22Rv1 (cell line): ENCODE measurements at regions not wholly inside any gene's neighbourhood (a gene's known extent, or its start where the extent isn't known, plus 50 kb on each side); places are given as distances from the start of the nearest gene placed in this dataset.
A peak's percentile ranks its signal among the peaks of the same experiment; 100 is the strongest.

Experiments
- H3K27ac ChIP-seq: fragments of 450-650 bp; 2 replicates; pipeline ENCODE4 v1.5.1; 2017
- CTCF ChIP-seq: fragments of 450-650 bp; IDR thresholded peaks from 2 replicates; pipeline ENCODE4 v1.5.1; 2017; ENCODE audit warnings: mild to moderate bottlenecking
- ZFX ChIP-seq: fragments of 450-650 bp; IDR thresholded peaks from 2 replicates; pipeline ENCODE4 v1.6.1; 2017; ENCODE audit warnings: antibody characterized with exemption, borderline replicate concordance

DNA sequence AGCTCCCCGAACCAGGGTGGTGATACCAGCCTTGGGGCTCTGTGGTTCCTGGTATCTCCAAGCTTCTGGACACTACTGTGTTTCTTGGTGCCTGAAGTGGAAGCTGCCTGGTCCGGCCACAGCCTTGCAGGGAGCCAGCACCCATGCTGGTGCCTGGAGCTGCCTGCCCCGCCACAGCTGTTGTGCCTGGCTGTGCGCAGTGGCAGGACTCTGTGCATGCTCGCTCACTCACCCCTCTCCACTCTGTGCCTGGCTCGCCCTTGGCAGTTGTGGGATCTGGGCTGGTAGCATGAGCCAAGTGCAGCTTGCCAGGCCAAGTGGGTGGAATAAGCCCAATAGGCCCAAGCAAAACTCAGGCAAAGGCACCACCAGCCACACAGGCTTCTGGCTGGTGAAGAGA lies 1225.3 kb downstream of the SLITRK5 start:
- H3K27ac ChIP-seq: no peak overlapping the region
- TF ChIP-seq ZFX: no peak
- TF ChIP-seq CTCF: no peak

DNA sequence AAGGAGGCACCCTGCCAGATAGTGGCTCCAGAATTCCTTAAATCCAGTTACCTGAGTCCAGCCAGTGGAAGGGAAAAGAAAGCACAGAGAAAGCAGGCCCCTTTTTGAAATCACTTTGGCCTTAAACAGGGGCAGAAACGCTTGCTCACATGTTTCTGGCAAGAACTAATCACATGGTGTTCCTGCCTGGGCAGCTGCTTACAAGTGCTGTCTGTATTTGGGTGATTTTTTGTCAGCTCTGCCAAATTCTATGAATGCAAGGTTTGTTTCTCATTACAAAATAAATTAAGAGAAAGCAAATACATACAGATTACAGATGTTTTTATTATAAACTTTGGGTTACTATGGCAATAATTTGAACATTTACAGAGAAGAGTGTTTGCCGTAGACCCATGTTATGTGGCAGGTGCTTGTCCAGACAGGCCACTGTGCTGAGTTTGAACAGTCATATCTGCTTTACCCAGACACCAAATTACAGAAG lies 1237.8 kb downstream of the SLITRK5 start:
- peak overlapping the region; percentile 10; the same call in 1 of the 2 replicates for H3K27ac ChIP-seq
- TF ChIP-seq ZFX (no peak), CTCF (no peak)

GRCh38 chr13:88919970-88920628 lies 1248.9 kb downstream of the SLITRK5 start:
- no peak overlapping the region for H3K27ac ChIP-seq
- TF ChIP-seq ZFX: no peak

DNA sequence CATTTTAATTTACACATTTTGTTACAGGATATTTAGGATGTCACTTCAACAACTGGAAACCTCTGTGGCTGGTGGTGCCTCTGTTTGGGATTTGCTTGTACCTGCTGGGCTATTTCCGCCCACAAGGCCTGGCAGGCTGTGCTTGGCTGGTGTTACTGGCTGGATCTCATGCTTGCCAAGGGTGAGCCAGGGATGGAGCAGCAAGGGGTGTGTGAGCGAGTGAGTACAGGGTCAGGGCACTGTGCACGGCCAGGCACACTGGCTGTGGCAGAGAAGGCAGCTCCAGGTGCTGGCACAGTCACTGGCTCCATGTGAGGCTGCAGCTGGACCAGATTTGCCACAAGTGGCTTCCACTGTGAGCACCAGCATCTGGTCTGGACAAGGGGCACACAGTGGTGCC lies 1254.8 kb downstream of the SLITRK5 start:
- no peak overlapping the region for H3K27ac ChIP-seq
- no peak for TF ChIP-seq ZFX
- TF ChIP-seq CTCF: no peak

- TF ChIP-seq ZFX: no peak
- no peak for TF ChIP-seq CTCF
- H3K27ac ChIP-seq: no peak overlapping the region
Measured at GRCh38 chr13:88926890-88927502, 1255.8 kb downstream of the SLITRK5 start.

DNA sequence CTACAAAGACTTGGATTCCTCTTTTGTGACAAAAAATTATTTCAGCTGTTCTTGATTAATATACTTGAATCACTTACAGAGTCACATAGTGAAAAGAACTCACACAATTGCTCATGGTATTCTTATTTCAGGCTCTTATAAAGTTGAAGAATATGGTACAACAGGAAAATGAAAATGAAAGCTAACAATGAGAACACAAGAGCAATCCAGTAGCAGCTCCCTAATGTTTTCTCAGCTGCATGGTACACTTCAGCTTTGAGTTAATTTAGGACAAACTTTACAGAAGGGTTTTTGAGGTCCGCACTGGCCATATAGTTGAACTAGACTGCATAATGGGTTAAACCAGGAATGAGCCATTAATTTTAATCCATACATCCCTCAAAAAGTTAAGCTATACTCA lies 1261.8 kb downstream of the SLITRK5 start:
- H3K27ac ChIP-seq: no peak overlapping the region
- TF ChIP-seq ZFX (no peak), CTCF (no peak)

DNA sequence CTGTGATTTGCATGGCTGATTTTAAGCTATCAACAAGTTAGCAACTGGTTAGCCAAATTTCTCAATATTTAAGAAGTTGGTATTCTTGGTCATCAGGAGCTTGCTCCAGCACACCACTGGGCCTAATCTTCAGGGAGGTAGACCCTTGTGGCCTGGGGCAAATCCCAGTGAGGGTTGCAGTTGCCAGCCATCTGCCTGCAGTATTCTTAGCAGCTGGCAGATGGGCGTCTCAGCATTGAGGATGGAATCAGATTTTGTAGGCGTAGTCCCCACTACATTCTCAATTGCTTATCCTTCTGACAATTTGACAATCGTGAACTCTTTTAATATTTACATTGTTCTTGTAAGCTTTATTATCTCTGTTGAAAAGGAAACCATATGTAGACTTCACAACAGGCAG lies 1266.2 kb downstream of the SLITRK5 start:
- TF ChIP-seq ZFX (no peak), CTCF (no peak)

More for the DNA sequence above, 1266.2 kb downstream of the SLITRK5 start:
- H3K27ac ChIP-seq: no peak overlapping the region
